ENCODE measurements at regions not wholly inside any gene's neighbourhood (a gene's known extent, or its start where the extent isn't known, plus 50 kb on each side); places are given as distances from the start of the nearest gene placed in this dataset.
A peak's percentile ranks its signal among the peaks of the same experiment; 100 is the strongest.
"Not testable (repeated sequence)": the region's sequence is repeated elsewhere in the genome, so short reads cannot be mapped to it uniquely, and the experiment has no call there.

DNA sequence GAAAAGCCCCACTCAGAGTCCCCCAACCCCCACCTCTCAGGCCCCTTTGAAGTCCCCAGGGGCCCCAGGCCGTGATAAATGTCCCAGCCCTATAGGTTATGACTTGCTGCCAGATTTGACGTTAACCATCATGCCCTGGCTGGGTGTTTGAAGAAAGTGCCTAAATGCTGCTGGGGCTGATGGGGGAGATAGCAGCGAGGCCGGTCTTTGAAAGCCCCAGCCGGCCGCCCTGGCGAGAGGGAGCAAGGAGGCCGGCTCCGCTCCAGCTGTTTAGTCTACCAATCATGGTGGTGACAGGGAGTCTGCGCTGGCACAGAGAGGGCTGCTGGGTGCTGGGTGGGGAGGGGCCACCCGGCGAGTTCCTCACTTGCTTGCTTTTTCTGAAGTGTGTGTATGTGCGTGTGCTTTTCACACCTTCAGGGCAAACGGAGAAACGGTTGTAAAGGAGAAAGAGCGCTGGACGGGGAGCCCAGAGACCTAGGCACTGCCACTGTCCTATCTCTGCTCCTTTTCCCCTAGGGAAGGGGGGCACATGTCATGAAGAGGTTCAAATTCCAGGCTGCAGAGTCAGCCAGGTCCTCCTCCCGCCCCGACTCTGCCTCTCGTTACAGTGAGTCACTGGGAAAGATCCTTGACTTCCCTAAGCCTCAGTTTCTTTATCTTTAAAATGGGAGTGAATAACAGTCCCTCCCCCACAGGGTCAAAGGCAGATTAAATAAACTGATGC, 126.1 kb upstream of the HAND1 start:
- peak overlapping the region; percentile 40 for H3K9ac ChIP-seq (ENCODE audit: low read length)
- H3K4me1 ChIP-seq (ENCODE audit: control insufficient read depth, insufficient read depth, low read length) = peaks cover 50% of the 10 kb centered on the region
- peak overlapping the region; percentile 43 for H3K4me3 ChIP-seq (ENCODE audit: low read depth, low read length)
- no peaks in the 10 kb centered on the region for H3K9me3 ChIP-seq (ENCODE audit: control insufficient read depth, insufficient read depth, low read depth, low read length)
- H3K36me3 ChIP-seq (ENCODE audit: control insufficient read depth, insufficient read depth, low read length) = no peaks in the 10 kb centered on the region
- H3K27me3 ChIP-seq (ENCODE audit: control insufficient read depth, insufficient read depth, low read length) = peaks cover 15% of the 10 kb centered on the region
- no peak overlapping the region; the same call in 1 of the 2 replicates for H3K27ac ChIP-seq (ENCODE audit: low read depth, low read length)

GRCh38 chr5:154603485-154603884, 125.5 kb upstream of the HAND1 start:
- no peaks in the 10 kb centered on the region for H3K36me3 ChIP-seq (ENCODE audit: control insufficient read depth, insufficient read depth, low read length)
- H3K4me1 ChIP-seq (ENCODE audit: control insufficient read depth, insufficient read depth, low read length) = peaks cover 44% of the 10 kb centered on the region
- H3K9me3 ChIP-seq (ENCODE audit: control insufficient read depth, insufficient read depth, low read depth, low read length) = no peaks in the 10 kb centered on the region
- no peak overlapping the region for H3K9ac ChIP-seq (ENCODE audit: low read length)
- H3K4me3 ChIP-seq (ENCODE audit: low read depth, low read length) = no peak overlapping the region
- H3K27me3 ChIP-seq (ENCODE audit: control insufficient read depth, insufficient read depth, low read length) = peaks cover 11% of the 10 kb centered on the region; the same call in 1 of the 2 replicates
- H3K27ac ChIP-seq (ENCODE audit: low read depth, low read length) = peak overlapping the region; percentile 22; the same call in 1 of the 2 replicates

- H3K27ac ChIP-seq (ENCODE audit: low read depth, low read length) = peak overlapping the region; percentile 22; the same call in 1 of the 2 replicates
- no peaks in the 10 kb centered on the region for H3K9me3 ChIP-seq (ENCODE audit: control insufficient read depth, insufficient read depth, low read depth, low read length)
- H3K9ac ChIP-seq (ENCODE audit: low read length) = no peak overlapping the region
- H3K4me3 ChIP-seq (ENCODE audit: low read depth, low read length) = no peak overlapping the region
- peaks cover 11% of the 10 kb centered on the region; the same call in 1 of the 2 replicates for H3K27me3 ChIP-seq (ENCODE audit: control insufficient read depth, insufficient read depth, low read length)
- H3K4me1 ChIP-seq (ENCODE audit: control insufficient read depth, insufficient read depth, low read length) = peaks cover 39% of the 10 kb centered on the region
- no peaks in the 10 kb centered on the region for H3K36me3 ChIP-seq (ENCODE audit: control insufficient read depth, insufficient read depth, low read length)
These were observed 125.0 kb upstream of the HAND1 start for GRCh38 chr5:154603011-154603410.

DNA sequence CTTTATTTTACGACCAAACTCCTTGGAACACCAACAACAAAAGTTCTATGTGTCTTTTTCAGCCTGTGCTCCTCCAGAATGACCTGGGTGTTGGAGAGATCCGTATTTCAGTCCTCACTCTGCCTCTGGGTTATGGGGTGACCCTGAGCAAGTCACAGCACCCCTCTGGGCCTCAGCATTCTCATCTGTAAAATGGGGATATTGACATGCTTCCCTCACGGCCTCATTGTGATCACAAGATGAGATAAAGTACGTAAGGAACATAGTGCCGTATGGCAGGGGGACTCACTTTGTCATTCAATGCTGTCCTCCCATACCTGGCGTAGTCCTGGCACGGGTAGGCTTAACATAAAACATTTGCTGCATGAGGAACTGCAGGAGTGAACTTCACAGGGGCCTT, 123.0 kb upstream of the HAND1 start:
- Histone ChIP-seq H3K9ac (ENCODE audit: low read length) (no peak overlapping the region), H3K36me3 (ENCODE audit: control insufficient read depth, insufficient read depth, low read length) (no peaks in the 10 kb centered on the region)

GRCh38 chr5:154598021-154598420, 120.0 kb upstream of the HAND1 start:
- Histone ChIP-seq H3K4me1 (ENCODE audit: control insufficient read depth, insufficient read depth, low read length) (peaks cover 4% of the 10 kb centered on the region; the same call in 1 of the 2 replicates), H3K27me3 (ENCODE audit: control insufficient read depth, insufficient read depth, low read length) (no peaks in the 10 kb centered on the region), H3K9me3 (ENCODE audit: control insufficient read depth, insufficient read depth, low read depth, low read length) (0 out of 2 replicates have a peak, but pooled peaks cover 3% of the 10 kb centered on the region), H3K27ac (ENCODE audit: low read depth, low read length) (no peak overlapping the region), H3K4me3 (ENCODE audit: low read depth, low read length) (no peak overlapping the region), H3K9ac (ENCODE audit: low read length) (no peak overlapping the region), H3K36me3 (ENCODE audit: control insufficient read depth, insufficient read depth, low read length) (no peaks in the 10 kb centered on the region)

More for the DNA sequence above, 123.0 kb upstream of the HAND1 start:
- peaks cover 23% of the 10 kb centered on the region for H3K4me1 ChIP-seq (ENCODE audit: control insufficient read depth, insufficient read depth, low read length)
- H3K9me3 ChIP-seq (ENCODE audit: control insufficient read depth, insufficient read depth, low read depth, low read length) = no peaks in the 10 kb centered on the region
- no peak overlapping the region for H3K27ac ChIP-seq (ENCODE audit: low read depth, low read length)
- no peak overlapping the region for H3K4me3 ChIP-seq (ENCODE audit: low read depth, low read length)
- peaks cover 8% of the 10 kb centered on the region; the same call in 1 of the 2 replicates for H3K27me3 ChIP-seq (ENCODE audit: control insufficient read depth, insufficient read depth, low read length)

DNA sequence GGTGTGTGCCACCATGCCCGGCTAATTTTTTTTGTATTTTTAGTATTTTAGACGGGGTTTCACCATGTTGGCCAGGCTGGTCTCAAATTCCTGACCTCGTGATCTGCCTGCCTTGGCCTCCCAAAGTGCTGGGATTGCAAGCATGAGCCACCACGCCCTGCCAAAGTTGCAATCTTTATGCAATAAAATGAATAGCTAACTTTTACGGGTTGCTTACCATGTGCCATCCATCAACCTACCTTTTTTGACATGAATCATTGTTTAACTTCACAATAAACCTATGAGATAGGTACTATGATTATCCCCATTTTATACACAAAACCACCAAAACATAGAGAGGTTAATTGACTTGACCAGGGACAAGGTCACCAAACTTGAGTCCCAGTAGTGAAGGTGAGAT, 118.8 kb upstream of the HAND1 start:
- H3K27ac ChIP-seq (ENCODE audit: low read depth, low read length); H3K27me3 ChIP-seq (ENCODE audit: control insufficient read depth, insufficient read depth, low read length); H3K4me1 ChIP-seq (ENCODE audit: control insufficient read depth, insufficient read depth, low read length); H3K36me3 ChIP-seq (ENCODE audit: control insufficient read depth, insufficient read depth, low read length); H3K9ac ChIP-seq (ENCODE audit: low read length); H3K4me3 ChIP-seq (ENCODE audit: low read depth, low read length); H3K9me3 ChIP-seq (ENCODE audit: control insufficient read depth, insufficient read depth, low read depth, low read length): not testable (repeated sequence)

- no peaks in the 10 kb centered on the region for H3K27me3 ChIP-seq (ENCODE audit: control insufficient read depth, insufficient read depth, low read length)
- no peak overlapping the region for H3K27ac ChIP-seq (ENCODE audit: low read depth, low read length)
These were observed 117.6 kb upstream of the HAND1 start for GRCh38 chr5:154595662-154596061.

DNA sequence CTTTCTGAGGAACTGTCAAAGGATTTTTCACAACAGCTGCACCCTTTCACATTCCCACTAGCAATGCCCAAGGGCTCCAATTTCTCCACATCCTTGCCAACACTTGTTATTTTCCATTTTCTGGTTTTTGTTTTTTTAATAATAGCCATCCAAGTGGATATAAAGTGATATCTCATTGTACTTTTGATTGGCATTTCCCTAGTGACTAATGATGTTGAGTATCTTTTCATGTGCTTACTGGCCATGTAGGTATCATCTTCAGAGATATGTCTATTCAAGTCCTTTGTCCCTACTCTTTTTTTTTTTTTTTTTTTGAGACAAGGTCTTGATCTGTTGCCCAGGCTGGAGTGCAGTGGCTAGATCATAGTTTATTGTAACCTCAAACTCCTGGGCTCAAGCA, 115.8 kb upstream of the HAND1 start:
- Histone ChIP-seq H3K9ac (ENCODE audit: low read length) (no peak overlapping the region), H3K27ac (ENCODE audit: low read depth, low read length) (no peak overlapping the region), H3K36me3 (ENCODE audit: control insufficient read depth, insufficient read depth, low read length) (no peaks in the 10 kb centered on the region), H3K4me3 (ENCODE audit: low read depth, low read length) (no peak overlapping the region), H3K4me1 (ENCODE audit: control insufficient read depth, insufficient read depth, low read length) (no peaks in the 10 kb centered on the region), H3K27me3 (ENCODE audit: control insufficient read depth, insufficient read depth, low read length) (no peaks in the 10 kb centered on the region), H3K9me3 (ENCODE audit: control insufficient read depth, insufficient read depth, low read depth, low read length) (0 out of 2 replicates have a peak, but pooled peaks cover 3% of the 10 kb centered on the region)

More at GRCh38 chr5:154595662-154596061, 117.6 kb upstream of the HAND1 start:
- Histone ChIP-seq H3K36me3 (ENCODE audit: control insufficient read depth, insufficient read depth, low read length) (no peaks in the 10 kb centered on the region), H3K4me3 (ENCODE audit: low read depth, low read length) (no peak overlapping the region), H3K4me1 (ENCODE audit: control insufficient read depth, insufficient read depth, low read length) (no peaks in the 10 kb centered on the region), H3K9me3 (ENCODE audit: control insufficient read depth, insufficient read depth, low read depth, low read length) (0 out of 2 replicates have a peak, but pooled peaks cover 3% of the 10 kb centered on the region), H3K9ac (ENCODE audit: low read length) (no peak overlapping the region)

- Histone ChIP-seq H3K4me1 (ENCODE audit: control insufficient read depth, insufficient read depth, low read length) (no peaks in the 10 kb centered on the region; the same call in 1 of the 2 replicates), H3K27me3 (ENCODE audit: control insufficient read depth, insufficient read depth, low read length) (no peaks in the 10 kb centered on the region), H3K9ac (ENCODE audit: low read length) (no peak overlapping the region), H3K27ac (ENCODE audit: low read depth, low read length) (no peak overlapping the region), H3K4me3 (ENCODE audit: low read depth, low read length) (no peak overlapping the region), H3K9me3 (ENCODE audit: control insufficient read depth, insufficient read depth, low read depth, low read length) (0 out of 2 replicates have a peak, but pooled peaks cover 3% of the 10 kb centered on the region), H3K36me3 (ENCODE audit: control insufficient read depth, insufficient read depth, low read length) (no peaks in the 10 kb centered on the region)
These were observed 115.0 kb upstream of the HAND1 start for GRCh38 chr5:154593071-154593470.

- H3K36me3 ChIP-seq (ENCODE audit: control insufficient read depth, insufficient read depth, low read length) = no peaks in the 10 kb centered on the region
- H3K27me3 ChIP-seq (ENCODE audit: control insufficient read depth, insufficient read depth, low read length) = no peaks in the 10 kb centered on the region
- H3K4me3 ChIP-seq (ENCODE audit: low read depth, low read length) = no peak overlapping the region
- H3K27ac ChIP-seq (ENCODE audit: low read depth, low read length) = no peak overlapping the region
- H3K9ac ChIP-seq (ENCODE audit: low read length) = no peak overlapping the region
- H3K4me1 ChIP-seq (ENCODE audit: control insufficient read depth, insufficient read depth, low read length) = no peaks in the 10 kb centered on the region; the same call in 1 of the 2 replicates
- no peaks in the 10 kb centered on the region for H3K9me3 ChIP-seq (ENCODE audit: control insufficient read depth, insufficient read depth, low read depth, low read length)
These were observed 112.2 kb upstream of the HAND1 start for GRCh38 chr5:154590093-154590724.

DNA sequence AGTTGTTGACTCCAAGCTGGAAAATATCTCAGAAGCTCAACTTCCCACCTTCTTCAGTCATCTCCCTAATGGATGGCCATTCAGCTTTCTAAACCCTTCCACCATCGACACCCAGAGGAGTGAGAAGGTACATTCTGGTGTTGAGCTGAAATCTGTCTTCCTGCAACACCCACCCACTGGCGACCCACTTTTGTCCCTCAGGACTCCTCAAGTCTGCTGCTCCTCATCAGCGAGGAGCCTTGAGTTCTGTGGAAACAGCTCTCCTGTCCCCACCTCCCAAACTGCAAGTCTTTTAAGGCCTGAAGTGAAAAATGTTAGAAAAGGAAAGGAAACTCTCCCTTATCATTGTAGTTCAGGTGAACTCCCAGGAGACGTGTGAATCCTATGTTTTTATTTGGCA, 111.5 kb upstream of the HAND1 start:
- H3K9ac ChIP-seq (ENCODE audit: low read length) = no peak overlapping the region
- H3K4me1 ChIP-seq (ENCODE audit: control insufficient read depth, insufficient read depth, low read length) = no peaks in the 10 kb centered on the region; the same call in 1 of the 2 replicates
- no peak overlapping the region for H3K4me3 ChIP-seq (ENCODE audit: low read depth, low read length)
- H3K9me3 ChIP-seq (ENCODE audit: control insufficient read depth, insufficient read depth, low read depth, low read length) = no peaks in the 10 kb centered on the region
- no peak overlapping the region for H3K27ac ChIP-seq (ENCODE audit: low read depth, low read length)
- no peaks in the 10 kb centered on the region for H3K36me3 ChIP-seq (ENCODE audit: control insufficient read depth, insufficient read depth, low read length)
- no peaks in the 10 kb centered on the region for H3K27me3 ChIP-seq (ENCODE audit: control insufficient read depth, insufficient read depth, low read length)

Data from HUES6 (cell line).